D721Med (cell line): ENCODE measurements at regions not wholly inside any gene's neighbourhood (a gene's known extent, or its start where the extent isn't known, plus 50 kb on each side); places are given as distances from the start of the nearest gene placed in this dataset.
"Not testable (repeated sequence)": the region's sequence is repeated elsewhere in the genome, so short reads cannot be mapped to it uniquely, and the experiment has no call there.

Experiments used
- DNase-seq: peaks from one replicate; pipeline ENCODE4 v3.0.0; 2011; ENCODE audit warnings: low spot score; ENCODE audit not compliant: insufficient read length
- FAIRE-seq: peaks from 2 replicates; lab custom pipeline; 2011; peaks lifted over from hg19 to GRCh38; lab: Jason Lieb, UNC
- CTCF ChIP-seq: IDR thresholded peaks from 2 replicates; pipeline ENCODE4 v1.5.1; 2012; ENCODE audit warnings: mild to moderate bottlenecking, control low read depth; ENCODE audit not compliant: insufficient read depth; ENCODE audit errors: missing control alignments

- FAIRE-seq (no peak), DNase-seq (no peak)
- no peak for TF ChIP-seq CTCF
These were observed 197.8 kb downstream of the MEMO1 start for GRCh38 chr2:31813016-31813415.

GRCh38 chr2:31812051-31812798, 198.6 kb downstream of the MEMO1 start:
- FAIRE-seq (no peak), DNase-seq (no peak)
- no peak for TF ChIP-seq CTCF

GRCh38 chr2:31811482-31811881, 199.3 kb downstream of the MEMO1 start:
- DNase-seq = no peak
- FAIRE-seq = no peak

GRCh38 chr2:31810200-31810917, 200.4 kb downstream of the MEMO1 start:
- no peak for TF ChIP-seq CTCF
- FAIRE-seq (no peak), DNase-seq (no peak)

More at GRCh38 chr2:31811482-31811881, 199.3 kb downstream of the MEMO1 start:
- no peak for TF ChIP-seq CTCF

GRCh38 chr2:31805688-31806087, 205.1 kb downstream of the MEMO1 start:
- no peak for TF ChIP-seq CTCF
- FAIRE-seq (no peak), DNase-seq (no peak)

GRCh38 chr2:31803481-31804153, 207.2 kb downstream of the MEMO1 start:
- FAIRE-seq, DNase-seq: not testable (repeated sequence)

- no peak for TF ChIP-seq CTCF
- DNase-seq = no peak
- no peak for FAIRE-seq
These were observed 208.1 kb downstream of the MEMO1 start for GRCh38 chr2:31802711-31803110.

- DNase-seq, FAIRE-seq: not testable (repeated sequence)
These were observed 211.5 kb downstream of the MEMO1 start for GRCh38 chr2:31799282-31799681.
